ENCODE measurements at regions not wholly inside any gene's neighbourhood (a gene's known extent, or its start where the extent isn't known, plus 50 kb on each side); places are given as distances from the start of the nearest gene placed in this dataset.

GRCh38 chr2:83470928-83471327 is 988.2 kb downstream of the SUCLG1 start:
- H3K9me3 ChIP-seq (ENCODE audit: control insufficient read depth, insufficient read depth, low read length): no peaks in the 10 kb centered on the region
- no peak overlapping the region for H3K27ac ChIP-seq (ENCODE audit: low read depth, low read length)
- H3K9me2 ChIP-seq (replicated peaks; ENCODE audit: control insufficient read depth, low read length): no peaks in the 10 kb centered on the region; the same call in 1 of the 2 replicates
- no peak overlapping the region for H3K4me2 ChIP-seq (ENCODE audit: low read length)
- no peaks in the 10 kb centered on the region for H3K4me1 ChIP-seq (ENCODE audit: control insufficient read depth, low read length)
- no peaks in the 10 kb centered on the region for H3K36me3 ChIP-seq (ENCODE audit: control insufficient read depth, low read length)
- H3K79me2 ChIP-seq (ENCODE audit: control insufficient read depth, low read length): no peaks in the 10 kb centered on the region
- no peaks in the 10 kb centered on the region for H3K27me3 ChIP-seq (ENCODE audit: control insufficient read depth, low read length)
- TF ChIP-seq CTCF (IDR thresholded peaks at IDR 0.05; ENCODE audit: low read depth, low read length, poor library complexity, severe bottlenecking): no peak
- TF ChIP-seq EZH2phosphoT487 (IDR thresholded peaks at IDR 0.05; ENCODE audit: borderline replicate concordance, low read length): no peak
- H3K4me3 ChIP-seq (ENCODE audit: low read length): no peak overlapping the region
- H3F3A ChIP-seq (ENCODE audit: control insufficient read depth, insufficient read depth): no peaks in the 10 kb centered on the region
- H4K20me1 ChIP-seq (ENCODE audit: control insufficient read depth, insufficient read depth, low read depth, low read length): no peaks in the 10 kb centered on the region

GRCh38 chr2:83464444-83464843 is 994.6 kb downstream of the SUCLG1 start:
- Histone ChIP-seq H3K79me2 (ENCODE audit: control insufficient read depth, low read length) (no peaks in the 10 kb centered on the region), H3K4me1 (ENCODE audit: control insufficient read depth, low read length) (no peaks in the 10 kb centered on the region), H4K20me1 (ENCODE audit: control insufficient read depth, insufficient read depth, low read depth, low read length) (no peaks in the 10 kb centered on the region), H3K27ac (ENCODE audit: low read depth, low read length) (no peak overlapping the region), H3K36me3 (ENCODE audit: control insufficient read depth, low read length) (no peaks in the 10 kb centered on the region), H3K9me3 (ENCODE audit: control insufficient read depth, insufficient read depth, low read length) (no peaks in the 10 kb centered on the region), H3F3A (ENCODE audit: control insufficient read depth, insufficient read depth) (no peaks in the 10 kb centered on the region), H3K4me2 (ENCODE audit: low read length) (no peak overlapping the region), H3K4me3 (ENCODE audit: low read length) (no peak overlapping the region), H3K9me2 (replicated peaks; ENCODE audit: control insufficient read depth, low read length) (no peaks in the 10 kb centered on the region; the same call in 1 of the 2 replicates), H3K27me3 (ENCODE audit: control insufficient read depth, low read length) (no peaks in the 10 kb centered on the region)
- TF ChIP-seq EZH2phosphoT487 (IDR thresholded peaks at IDR 0.05; ENCODE audit: borderline replicate concordance, low read length) (no peak), CTCF (IDR thresholded peaks at IDR 0.05; ENCODE audit: low read depth, low read length, poor library complexity, severe bottlenecking) (no peak)

GRCh38 chr2:83462881-83463280 is 996.2 kb downstream of the SUCLG1 start:
- Histone ChIP-seq H3K27me3 (ENCODE audit: control insufficient read depth, low read length) (no peaks in the 10 kb centered on the region), H3K4me3 (ENCODE audit: low read length) (no peak overlapping the region), H3K4me2 (ENCODE audit: low read length) (no peak overlapping the region), H3K36me3 (ENCODE audit: control insufficient read depth, low read length) (no peaks in the 10 kb centered on the region), H3K9me3 (ENCODE audit: control insufficient read depth, insufficient read depth, low read length) (no peaks in the 10 kb centered on the region), H3F3A (ENCODE audit: control insufficient read depth, insufficient read depth) (no peaks in the 10 kb centered on the region), H3K27ac (ENCODE audit: low read depth, low read length) (no peak overlapping the region), H3K4me1 (ENCODE audit: control insufficient read depth, low read length) (no peaks in the 10 kb centered on the region), H3K79me2 (ENCODE audit: control insufficient read depth, low read length) (no peaks in the 10 kb centered on the region), H3K9me2 (replicated peaks; ENCODE audit: control insufficient read depth, low read length) (no peaks in the 10 kb centered on the region; the same call in 1 of the 2 replicates), H4K20me1 (ENCODE audit: control insufficient read depth, insufficient read depth, low read depth, low read length) (no peaks in the 10 kb centered on the region)
- TF ChIP-seq CTCF (IDR thresholded peaks at IDR 0.05; ENCODE audit: low read depth, low read length, poor library complexity, severe bottlenecking): no peak
- no peak for TF ChIP-seq EZH2phosphoT487 (IDR thresholded peaks at IDR 0.05; ENCODE audit: borderline replicate concordance, low read length)

- TF ChIP-seq EZH2phosphoT487 (IDR thresholded peaks at IDR 0.05; ENCODE audit: borderline replicate concordance, low read length): no peak
- TF ChIP-seq CTCF (IDR thresholded peaks at IDR 0.05; ENCODE audit: low read depth, low read length, poor library complexity, severe bottlenecking): no peak
- Histone ChIP-seq H4K20me1 (ENCODE audit: control insufficient read depth, insufficient read depth, low read depth, low read length) (no peaks in the 10 kb centered on the region), H3K4me3 (ENCODE audit: low read length) (no peak overlapping the region), H3K9me3 (ENCODE audit: control insufficient read depth, insufficient read depth, low read length) (no peaks in the 10 kb centered on the region), H3F3A (ENCODE audit: control insufficient read depth, insufficient read depth) (no peaks in the 10 kb centered on the region), H3K4me2 (ENCODE audit: low read length) (no peak overlapping the region), H3K79me2 (ENCODE audit: control insufficient read depth, low read length) (no peaks in the 10 kb centered on the region), H3K4me1 (ENCODE audit: control insufficient read depth, low read length) (no peaks in the 10 kb centered on the region), H3K27me3 (ENCODE audit: control insufficient read depth, low read length) (no peaks in the 10 kb centered on the region), H3K9me2 (replicated peaks; ENCODE audit: control insufficient read depth, low read length) (no peaks in the 10 kb centered on the region), H3K27ac (ENCODE audit: low read depth, low read length) (no peak overlapping the region), H3K36me3 (ENCODE audit: control insufficient read depth, low read length) (no peaks in the 10 kb centered on the region)
Measured at GRCh38 chr2:83461135-83461534, 997.9 kb downstream of the SUCLG1 start.

Measured in DOHH2 (cell line).